ENCODE measurements at regions not wholly inside any gene's neighbourhood (a gene's known extent, or its start where the extent isn't known, plus 50 kb on each side); places are given as distances from the start of the nearest gene placed in this dataset.

DNA sequence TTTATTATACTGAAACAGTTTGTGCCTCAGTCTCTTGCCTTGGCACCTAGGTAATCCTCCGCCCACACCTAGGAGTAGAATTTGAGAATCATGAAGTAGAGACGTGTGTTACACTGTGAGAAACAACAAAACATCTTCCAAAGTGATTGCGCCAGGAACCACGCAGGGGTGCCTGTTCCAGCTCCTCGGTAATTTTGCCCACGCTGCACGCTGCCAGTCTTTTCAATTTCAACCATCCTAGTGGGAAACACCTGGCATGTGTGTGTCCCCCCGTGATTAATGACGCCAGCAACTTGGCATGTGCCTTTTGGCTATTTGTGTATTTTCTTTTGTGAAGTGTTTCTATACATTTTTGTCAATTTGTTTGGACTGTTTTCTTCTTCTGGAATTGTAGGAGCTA is 919.1 kb downstream of the BRD1 start:
- DNase-seq (ENCODE audit: low read depth), result no peak

DNA sequence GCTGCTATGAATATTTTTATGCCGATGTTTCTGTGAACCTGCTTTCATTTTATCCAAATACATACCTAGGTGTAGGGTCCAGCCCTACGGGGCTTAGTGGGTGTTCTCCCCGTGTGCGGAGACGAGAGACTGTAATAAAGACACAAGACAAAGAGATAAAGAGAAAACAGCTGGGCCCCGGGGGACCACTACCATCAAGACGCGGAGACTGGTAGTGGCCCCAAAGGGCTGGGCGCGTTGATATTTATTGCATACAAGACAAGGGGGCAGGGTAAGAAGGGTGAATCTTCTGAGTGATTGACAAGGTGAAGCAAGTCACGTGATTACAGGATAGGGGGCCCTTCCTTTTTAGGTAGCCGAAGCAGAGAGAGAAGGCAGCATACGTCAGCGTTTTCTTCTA is 920.1 kb downstream of the BRD1 start:
- no peak for DNase-seq (ENCODE audit: low read depth)

GRCh38 chr22:48906216-48906835 is 921.3 kb downstream of the BRD1 start:
- DNase-seq (ENCODE audit: low read depth), result no peak

GRCh38 chr22:48905206-48905975 is 922.3 kb downstream of the BRD1 start:
- DNase-seq (ENCODE audit: low read depth), result no peak

DNA sequence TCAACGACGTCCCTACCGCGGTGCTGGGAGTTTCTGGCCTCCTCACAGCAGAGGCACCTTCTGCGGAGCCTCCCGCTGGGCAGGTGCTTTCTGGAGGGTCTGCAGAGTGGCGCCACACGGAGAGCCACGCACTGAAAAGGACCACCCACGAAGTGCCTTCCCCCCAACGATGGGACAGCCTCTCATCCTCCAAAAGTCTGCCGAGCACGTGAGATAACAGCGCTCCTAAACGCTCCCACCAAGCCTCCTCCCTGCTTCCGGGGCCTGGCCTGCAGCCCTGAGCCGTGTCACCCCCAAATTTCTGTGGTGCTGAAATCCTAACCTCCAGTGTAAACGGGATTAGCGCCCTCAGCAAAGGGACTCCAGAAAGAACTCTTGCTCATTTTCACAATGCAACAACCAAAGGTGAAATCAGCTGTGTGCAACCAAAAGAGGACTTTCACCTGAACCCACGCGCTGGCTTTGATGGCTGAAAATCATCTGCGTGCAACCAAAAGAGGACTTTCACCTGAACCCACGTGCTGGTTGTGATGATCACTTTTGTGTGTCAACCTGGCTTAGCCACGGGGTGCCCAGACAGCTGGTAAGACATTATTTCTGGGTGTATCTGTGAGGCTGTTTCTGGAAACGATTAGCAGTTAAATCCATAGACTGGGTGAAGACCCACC is 924.6 kb downstream of the BRD1 start:
- no peak for DNase-seq (ENCODE audit: low read depth)

- DNase-seq (ENCODE audit: low read depth), result no peak
These were observed 925.4 kb downstream of the BRD1 start for GRCh38 chr22:48902001-48902869.

- DNase-seq (ENCODE audit: low read depth), result no peak
These were observed 926.3 kb downstream of the BRD1 start for GRCh38 chr22:48901324-48901723.

- no peak for DNase-seq (ENCODE audit: low read depth)
These were observed 927.0 kb downstream of the BRD1 start for GRCh38 chr22:48900626-48901025.

- DNase-seq (ENCODE audit: low read depth), result no peak
These were observed 927.4 kb downstream of the BRD1 start for GRCh38 chr22:48900327-48900597.

DNA sequence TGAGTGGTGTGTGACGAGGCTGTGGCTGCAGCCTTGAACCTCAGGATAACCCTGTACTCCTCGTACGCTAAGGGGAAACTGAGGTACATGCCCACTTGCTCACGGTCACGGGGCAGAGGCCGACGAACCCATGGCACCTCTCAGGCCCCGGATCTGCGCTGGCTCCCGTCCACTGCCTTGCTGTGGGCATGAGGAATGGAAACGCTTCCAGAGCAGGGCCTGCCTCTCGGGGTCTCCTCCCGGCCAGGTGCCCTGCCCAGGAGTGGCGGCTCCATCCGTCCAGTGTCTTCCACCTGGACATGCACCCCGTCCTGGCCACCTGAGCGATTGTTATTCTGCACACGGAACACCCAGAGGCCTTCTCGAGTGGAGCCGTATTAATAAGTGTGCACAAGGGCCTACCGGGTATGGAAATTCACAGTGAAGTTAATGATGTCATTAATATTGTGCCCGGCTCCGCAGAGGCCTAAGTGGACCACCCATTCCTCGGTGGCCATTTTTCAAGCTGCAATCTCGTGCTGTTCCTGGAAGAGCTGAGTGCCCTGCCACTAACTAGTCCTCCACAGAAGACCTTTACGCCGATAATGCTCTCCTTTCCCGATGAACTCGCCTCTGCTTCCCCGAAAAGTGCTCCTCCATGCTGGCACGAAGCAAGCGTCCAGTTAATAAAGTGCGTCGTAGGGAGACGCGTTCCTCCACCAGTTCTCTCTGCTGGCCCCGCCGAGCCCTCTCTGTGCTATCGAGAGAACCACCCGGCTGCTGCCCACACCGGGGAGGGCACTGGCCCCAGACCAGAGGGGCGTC is 927.9 kb downstream of the BRD1 start:
- DNase-seq (ENCODE audit: low read depth), result no peak

- no peak for DNase-seq (ENCODE audit: low read depth)
These were observed 929.0 kb downstream of the BRD1 start for GRCh38 chr22:48898524-48899250.

DNA sequence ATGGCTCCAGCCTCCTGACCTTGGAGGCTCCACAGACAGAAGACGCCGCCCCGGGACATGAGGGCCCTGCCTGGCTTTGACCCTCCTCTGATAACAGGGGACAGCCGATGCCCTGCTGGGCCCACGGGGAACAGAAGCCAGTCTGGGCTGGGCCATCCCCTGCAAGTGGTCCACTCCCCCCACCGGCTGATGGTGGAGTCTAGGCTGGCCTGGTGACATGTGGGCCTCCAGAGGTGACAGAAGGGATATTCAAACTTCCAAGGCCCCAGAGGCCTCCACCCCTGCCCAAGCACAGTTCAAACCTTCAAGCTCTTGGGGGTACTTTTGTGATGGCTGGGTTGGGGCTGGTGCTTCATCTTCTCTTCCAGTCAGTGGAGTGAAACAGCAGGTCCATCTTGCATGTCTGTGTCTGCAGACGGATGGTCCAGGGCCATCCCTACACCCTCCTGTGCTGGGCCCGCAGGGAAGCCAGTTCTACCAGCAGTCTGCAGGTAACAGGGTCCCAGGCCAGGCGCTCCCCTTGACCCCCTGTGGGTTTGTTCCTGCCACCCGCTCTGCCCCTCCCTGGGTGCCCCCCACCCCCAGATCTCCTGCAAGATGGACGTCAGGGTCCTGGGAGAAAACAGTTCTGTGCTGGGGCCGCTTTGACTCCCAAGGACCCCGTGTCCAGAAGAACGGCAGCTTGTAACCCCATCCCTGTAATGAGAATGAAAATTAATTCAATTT is 929.9 kb downstream of the BRD1 start:
- no peak for DNase-seq (ENCODE audit: low read depth)

GRCh38 chr22:48896766-48897644 is 930.7 kb downstream of the BRD1 start:
- no peak for DNase-seq (ENCODE audit: low read depth)

- no peak for DNase-seq (ENCODE audit: low read depth)
These were observed 931.6 kb downstream of the BRD1 start for GRCh38 chr22:48895831-48896765.

GRCh38 chr22:48895336-48895735 is 932.3 kb downstream of the BRD1 start:
- DNase-seq (ENCODE audit: low read depth), result no peak

GRCh38 chr22:48894804-48895250 is 932.8 kb downstream of the BRD1 start:
- no peak for DNase-seq (ENCODE audit: low read depth)

DNA sequence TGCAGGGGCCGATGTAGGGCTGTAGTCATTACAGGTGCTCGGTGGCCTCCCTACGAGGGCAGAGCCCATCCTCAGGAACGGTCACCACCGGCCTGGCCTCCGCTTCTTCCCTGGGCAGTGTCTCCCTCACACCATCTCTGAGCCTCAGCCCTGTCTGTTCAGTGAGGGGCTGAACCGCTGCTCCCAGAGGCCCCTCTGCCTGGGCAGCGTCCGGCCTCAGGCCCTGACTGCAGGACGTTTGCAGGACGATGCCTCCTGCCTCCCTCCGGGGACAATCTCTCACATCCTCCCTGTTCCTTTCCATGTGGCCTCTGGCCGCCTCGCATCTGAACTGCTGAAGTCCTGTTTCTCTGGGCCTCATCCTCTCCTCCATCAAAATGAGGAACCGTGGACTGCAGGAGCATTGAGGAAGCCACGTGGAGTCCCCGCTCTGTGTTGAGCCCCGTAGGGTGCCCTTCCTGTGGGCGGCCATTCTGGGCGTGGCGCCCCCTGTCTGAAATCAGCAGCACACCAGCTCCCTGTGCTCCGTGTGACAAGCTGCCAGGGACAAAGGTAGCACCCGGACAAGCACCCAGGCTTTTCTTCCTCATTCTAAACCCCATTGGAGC is 933.5 kb downstream of the BRD1 start:
- no peak for DNase-seq (ENCODE audit: low read depth)

Data from HS-5 (cell line).